Midbrain (tissue), 1 donor: ENCODE measurements at regions not wholly inside any gene's neighbourhood (a gene's known extent, or its start where the extent isn't known, plus 50 kb on each side); places are given as distances from the start of the nearest gene placed in this dataset.
"Not testable (repeated sequence)": the region's sequence is repeated elsewhere in the genome, so short reads cannot be mapped to it uniquely, and the experiment has no call there.

Experiments
- DNase-seq: peaks from one replicate; lab custom pipeline; 2025; lab: John Stamatoyannopoulos, UW

DNA sequence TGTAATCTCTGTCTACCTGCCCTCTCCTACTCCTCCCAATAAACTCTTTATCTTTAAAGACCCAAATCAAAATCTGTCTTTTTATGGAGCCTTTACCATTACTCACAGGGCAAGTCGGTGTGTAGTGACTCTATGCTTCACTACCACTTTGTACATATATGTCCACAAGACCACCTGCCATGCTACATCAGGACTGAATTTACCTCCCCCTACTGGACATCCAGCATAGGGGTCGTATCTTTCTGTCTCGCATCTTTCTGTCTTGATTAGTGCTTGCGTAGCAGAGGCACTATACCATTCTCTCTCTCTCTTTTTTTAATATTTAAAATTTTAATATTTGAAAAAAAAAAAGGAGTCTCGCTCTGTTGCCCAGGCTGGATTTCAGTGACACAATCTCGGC lies 587.5 kb downstream of the SOX5 start:
- no peak for DNase-seq

DNA sequence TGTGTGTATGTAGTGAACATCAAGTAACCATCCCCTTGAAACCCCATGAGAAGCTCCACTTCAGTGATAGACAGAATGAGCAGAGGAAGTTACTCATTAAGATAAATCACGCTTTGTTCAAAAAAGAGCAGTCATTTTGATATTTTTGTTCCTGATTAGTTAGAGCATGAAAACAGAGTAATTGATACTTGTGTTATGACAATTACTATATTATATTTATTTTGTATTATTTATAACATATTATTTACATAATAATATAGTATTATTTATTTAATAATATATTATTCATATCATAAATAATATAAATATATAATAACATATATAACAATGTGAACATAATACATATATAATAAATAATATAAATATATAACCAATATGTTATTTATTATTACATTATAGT lies 580.9 kb downstream of the SOX5 start:
- DNase-seq: no peak

DNA sequence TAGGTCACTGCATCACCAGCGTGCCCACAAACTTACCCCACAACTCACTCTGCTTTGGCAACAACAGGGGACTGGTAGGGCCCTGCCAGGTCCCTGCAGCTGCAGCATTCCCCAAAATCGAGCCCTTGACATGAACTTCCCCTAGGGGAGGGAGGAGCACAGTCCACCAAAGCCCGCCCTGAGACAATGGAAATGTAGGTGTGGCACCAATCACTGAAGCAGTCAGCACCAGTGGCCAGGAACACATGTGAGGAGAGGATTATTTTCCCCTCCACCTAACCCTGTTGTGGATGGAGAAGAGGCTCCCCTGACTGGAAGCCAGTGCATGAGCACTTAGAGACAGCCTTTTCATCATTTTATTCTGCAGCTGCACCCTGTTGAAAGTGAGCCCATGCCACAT lies 573.8 kb downstream of the SOX5 start:
- DNase-seq: no peak

DNA sequence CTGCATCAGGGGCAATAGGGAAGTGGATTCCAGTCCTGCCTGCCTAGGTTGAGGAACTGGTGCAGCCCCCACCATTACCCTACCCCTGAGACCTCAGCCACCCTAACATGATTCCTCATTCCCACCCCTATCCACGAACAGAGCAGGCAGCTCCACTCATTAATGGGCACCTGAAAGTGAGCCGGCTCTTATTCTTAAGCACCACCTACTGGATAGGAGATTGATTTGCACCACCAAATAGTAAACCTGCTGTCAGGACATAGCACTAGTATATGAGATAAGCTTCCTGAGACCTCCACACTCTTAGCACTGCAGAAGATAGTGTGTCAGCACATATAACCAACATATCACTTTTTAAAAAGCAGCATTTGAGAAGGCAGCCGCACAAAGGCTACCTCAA lies 573.2 kb downstream of the SOX5 start:
- DNase-seq: no peak

DNA sequence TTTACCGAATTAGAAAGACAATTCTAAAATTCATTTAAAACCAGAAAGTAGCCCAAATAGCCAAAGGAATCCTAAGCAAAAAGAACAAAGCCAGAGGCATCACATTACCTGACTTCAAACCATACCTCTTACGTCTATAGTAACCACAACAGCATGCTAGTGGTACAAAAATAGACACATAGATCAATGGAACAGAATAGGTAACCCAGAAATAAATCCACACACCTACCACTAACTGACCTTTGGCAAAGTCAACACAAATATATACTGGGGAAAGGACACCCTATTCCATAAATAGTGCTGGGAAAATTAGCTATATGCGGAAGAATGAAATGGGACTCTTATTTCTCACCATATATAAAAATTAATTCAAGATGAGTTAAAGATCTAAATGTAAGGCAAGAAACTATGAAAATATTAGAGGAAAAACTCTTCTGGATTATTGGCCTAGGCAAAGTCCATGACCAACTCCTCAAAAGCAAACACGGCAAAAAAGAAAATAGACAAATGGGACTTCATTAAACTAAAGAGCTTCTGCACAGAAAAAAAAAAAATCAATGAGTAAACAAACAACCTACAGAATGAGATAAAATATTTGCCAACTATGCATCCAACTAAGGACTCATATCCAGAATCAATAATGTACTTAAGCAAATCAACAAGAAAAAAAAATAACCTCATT lies 568.9 kb downstream of the SOX5 start:
- no peak for DNase-seq

DNA sequence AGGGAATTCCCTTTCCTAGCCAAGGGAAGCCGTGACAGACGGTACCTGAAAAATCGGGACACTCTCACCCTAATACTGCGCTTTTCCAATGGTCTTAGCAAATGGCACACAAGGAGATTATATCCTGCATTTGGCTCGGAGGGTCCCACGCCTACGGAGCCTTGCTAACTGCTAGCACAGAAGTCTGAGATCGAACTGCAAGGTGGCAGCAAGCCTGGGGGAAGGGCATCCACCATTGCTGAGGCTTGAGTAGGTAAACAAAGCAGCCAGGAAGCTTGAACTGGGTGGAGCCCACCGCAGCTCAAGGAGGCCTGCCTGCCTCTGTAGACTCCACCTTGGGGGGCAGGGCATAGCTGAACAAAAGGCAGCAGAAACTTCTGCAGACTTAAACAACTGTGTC lies 560.6 kb downstream of the SOX5 start:
- not testable (repeated sequence) for DNase-seq

DNA sequence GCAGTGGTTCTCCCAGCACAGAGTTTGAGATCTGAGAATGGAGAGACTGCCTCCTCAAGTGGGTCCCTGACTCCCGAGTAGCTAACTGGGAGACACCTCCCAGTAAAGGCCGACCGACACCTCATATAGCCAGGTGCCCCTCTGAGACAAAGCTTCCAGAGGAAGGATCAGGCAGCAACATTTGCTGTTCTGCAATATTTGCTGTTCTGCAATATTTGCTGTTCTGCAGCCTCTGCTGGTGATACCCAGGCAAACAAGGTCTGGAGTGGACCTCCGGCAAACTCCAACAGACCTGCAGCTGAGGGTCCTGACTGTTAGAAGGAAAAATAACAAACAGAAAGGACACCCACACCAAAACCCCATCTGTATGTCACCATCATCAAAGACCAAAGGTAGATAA lies 560.2 kb downstream of the SOX5 start:
- not testable (repeated sequence) for DNase-seq

DNA sequence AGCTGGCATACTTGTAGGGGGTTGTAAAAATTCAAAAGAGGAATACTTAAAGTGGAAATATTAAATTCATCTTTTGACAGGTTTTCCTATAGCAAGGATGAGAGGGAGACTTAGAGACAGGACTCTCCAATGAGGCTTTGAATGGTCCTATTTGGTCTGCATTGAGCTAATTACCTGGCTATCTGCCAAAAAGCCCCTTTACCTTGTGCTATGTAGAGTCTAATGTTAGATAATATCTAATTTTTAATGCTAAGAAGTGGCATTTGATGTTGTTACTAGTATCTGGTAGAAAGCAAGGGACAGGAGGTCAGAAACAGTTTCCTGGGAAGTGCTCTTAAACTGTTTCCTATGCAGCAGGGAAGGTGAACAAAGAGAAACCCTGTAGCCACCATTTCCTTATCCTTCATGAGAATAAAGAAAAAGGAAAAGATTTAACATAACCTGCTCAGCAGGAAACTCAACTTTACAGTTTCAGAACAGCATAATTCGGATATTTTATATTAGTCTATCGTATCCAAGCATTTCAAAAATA lies 550.0 kb downstream of the SOX5 start:
- no peak for DNase-seq

DNA sequence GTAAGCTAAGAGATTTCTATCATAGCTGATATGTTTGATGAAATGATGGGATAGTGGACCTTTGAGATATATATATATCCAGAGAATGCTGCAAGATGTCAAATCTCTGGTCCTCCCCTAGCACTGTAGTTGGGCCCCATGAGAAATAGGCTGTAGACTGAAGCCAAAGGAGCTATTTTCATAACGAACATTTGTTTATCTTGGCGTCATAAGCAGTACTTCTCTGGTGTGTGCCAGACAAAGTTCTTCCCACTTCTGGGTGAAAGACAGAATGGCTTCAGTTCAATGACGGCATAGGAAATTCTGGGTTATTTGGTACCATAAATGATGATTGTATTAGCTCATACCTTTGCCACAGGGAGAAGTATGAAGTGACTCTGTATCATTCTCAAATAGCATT lies 534.3 kb downstream of the SOX5 start:
- no peak for DNase-seq

DNA sequence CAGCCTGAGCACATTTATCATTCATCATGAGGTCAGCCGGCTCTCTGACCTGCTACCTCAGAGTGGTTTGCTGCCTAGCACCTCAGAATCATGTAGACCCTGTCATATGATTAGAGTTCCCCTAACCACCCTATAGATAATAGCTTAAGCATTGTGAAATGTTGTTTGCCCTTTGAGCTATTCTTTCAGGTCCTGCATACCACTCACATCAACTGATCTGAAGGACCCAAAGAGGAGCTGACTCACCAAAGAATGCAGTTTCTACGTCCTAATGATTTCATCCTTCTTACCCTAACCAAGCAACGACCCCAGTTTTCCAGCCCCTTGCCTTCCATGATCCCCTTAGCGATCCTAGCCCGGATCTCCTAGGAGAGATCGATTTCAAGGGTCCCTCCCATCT lies 527.9 kb downstream of the SOX5 start:
- no peak for DNase-seq

DNA sequence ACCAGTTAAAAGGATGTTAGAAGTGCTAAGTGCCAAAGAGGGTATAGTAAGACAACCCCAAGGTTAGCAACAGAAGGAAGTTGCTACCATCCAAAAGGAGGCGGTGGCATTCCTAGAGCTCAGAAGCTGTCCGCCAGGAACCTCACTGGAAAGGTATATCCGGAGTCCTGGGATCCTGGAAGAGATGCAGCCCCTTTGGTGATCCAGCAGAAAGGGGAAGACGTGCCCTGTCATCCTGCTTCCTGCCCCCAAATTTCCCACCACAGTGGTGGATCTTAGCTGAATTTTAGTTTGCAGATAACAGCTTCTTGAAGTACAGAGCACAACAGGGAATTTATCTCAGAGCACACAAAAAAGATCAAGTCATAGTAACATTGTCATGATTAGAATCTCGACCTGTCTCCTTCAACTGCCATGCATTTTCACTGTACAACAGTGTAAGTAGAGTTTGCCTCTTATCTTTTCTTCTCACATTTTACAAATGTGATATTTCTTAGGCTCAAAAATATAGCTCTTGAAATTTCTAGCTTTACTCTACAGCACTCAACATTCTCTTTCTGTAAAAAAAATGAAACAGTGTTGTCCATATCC lies 526.3 kb downstream of the SOX5 start:
- no peak for DNase-seq

DNA sequence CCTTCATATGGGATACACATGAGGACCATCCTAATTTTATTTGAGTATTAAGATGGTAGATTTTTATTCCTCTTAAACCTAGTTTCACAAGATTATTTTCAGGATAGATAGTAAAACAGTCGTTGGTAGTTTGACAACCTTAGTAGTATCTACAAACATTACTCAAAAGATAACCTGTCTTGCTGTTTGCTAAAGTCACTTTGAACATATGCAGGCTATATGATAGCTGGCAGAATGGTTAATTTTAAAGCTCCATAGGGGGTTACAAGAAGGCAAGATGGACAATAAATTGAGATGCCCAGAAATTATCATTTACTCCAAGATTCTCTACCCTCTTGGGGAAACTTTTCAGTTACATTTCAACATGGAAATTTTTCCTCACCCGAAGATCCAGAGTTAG lies 525.7 kb downstream of the SOX5 start:
- no peak for DNase-seq

DNA sequence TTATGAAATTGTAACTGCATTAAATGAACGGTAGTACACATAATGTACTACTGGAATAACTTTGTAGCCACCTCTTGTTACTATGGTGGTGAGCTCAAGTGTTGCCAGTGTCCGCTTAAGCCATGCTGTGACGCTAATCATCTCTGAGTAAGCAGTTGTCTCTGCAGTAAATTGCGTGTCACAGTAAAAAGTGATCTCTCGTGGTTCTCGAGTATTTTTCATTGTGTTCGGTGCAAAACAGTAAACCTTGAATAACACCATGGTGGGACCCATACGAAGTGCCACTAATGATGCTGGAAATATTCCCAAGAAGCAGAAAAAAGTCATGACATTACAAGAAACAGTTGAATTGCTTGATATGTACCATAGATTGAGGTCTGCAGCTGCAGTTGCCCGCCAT lies 524.8 kb downstream of the SOX5 start:
- DNase-seq: no peak

DNA sequence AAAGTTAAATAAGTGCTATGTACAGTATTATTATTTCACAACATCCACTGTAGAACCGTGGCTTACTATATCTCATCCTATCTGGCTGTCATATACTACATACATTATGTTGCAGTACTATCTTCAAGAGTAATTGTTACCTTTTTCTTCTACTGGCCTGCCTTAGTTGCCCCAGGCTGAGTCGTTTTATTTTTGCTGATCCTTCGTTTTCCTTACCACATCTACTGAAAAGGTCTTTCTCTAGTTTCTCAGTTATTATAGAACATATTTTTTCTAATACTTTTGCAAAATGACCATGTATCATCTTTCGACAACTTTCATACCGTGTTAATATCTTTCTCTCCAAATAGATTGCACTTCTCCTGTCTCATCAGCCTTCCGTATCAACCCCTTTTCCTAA lies 523.1 kb downstream of the SOX5 start:
- no peak for DNase-seq

DNA sequence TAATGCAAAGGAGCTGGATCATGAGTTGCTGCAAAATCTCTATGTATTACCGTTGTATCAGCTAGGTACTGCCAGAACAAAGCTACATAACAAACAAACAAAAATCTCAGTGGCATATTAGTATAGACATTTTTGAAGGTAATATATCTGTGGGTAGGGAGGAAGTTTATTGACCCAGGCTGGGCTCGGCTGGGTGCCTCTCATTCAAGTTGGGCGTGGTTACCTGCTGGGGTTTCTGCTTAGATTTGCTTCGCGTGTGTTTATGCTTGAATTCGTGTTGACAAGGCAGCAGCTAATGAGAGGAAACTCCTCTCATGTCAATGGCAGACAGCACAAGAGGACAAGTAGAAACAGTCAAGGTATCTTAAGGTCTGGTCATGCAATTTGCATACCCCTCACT lies 520.7 kb downstream of the SOX5 start:
- DNase-seq: no peak

DNA sequence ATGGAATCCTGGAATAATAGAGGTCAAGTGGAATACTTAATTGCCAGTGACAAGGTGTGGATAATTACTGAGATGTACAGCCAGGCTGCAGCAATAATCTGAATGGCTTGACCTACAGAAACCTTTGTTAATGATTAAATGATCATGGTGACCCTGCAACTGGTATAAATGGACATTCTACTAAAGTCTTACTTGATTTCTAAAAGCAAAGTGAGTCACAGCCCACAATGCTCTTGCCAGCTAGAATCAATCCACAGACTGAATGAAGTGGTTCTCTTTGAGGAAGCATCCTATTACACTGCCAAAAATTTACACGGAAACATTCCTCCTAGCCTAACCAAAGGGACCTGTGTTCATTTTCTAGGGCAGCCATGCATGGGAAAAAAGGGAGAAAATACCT lies 518.5 kb downstream of the SOX5 start:
- DNase-seq: no peak

DNA sequence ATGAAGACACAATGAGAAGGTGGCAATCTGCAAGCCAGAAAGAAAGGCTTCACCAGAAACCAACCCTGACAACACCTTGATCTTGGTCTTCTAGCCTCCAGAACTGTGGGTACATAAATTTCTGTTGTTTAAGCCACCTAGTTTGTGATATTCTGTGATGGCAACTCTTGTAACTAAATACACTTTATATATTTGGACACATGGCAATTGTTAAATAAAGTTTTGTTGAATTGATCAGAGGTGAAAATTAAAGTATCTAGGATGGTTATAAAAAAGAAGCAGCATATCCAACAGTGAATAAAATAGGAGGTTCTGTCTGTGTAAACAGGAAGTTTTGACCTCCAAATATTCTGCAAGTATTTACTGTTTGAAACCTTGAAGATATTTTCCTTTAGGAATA lies 516.3 kb downstream of the SOX5 start:
- DNase-seq: no peak

DNA sequence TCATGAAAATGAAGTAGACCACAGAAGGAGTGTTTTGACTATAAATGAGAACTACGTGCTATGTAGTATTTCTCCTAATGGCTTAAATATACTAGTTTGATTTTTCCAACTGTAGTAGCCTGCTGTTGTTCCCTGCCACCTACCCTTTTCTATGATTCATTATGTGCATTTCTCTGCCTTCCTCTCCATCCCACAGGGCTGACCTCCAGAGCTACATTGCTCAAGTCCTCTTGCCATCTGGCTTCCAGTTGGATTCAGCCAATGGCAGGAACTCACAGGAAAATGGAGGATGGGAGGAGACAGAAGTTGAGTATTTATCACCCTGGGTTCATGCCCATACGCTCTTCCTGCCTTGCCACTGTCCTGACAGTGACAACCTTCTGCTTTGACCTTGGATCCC lies 515.3 kb downstream of the SOX5 start:
- no peak for DNase-seq

DNA sequence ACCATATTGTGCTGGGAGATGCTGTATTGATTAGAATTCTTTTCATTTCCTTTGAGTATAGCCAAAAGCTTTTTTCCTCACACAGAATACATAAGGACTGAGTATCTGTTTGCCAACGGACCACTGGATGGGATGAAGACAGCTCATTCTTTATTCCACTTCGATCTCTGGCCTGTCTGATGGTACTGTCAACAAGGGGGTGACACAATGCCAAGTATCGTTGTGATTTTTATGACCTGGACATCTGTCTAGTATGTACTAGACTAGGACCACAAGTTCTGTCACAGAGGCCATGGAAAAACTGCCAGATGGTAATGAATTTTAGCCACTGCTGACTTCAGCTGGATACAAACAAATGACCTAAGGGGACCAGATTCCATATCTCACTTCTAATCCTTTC lies 502.7 kb downstream of the SOX5 start:
- DNase-seq: no peak

DNA sequence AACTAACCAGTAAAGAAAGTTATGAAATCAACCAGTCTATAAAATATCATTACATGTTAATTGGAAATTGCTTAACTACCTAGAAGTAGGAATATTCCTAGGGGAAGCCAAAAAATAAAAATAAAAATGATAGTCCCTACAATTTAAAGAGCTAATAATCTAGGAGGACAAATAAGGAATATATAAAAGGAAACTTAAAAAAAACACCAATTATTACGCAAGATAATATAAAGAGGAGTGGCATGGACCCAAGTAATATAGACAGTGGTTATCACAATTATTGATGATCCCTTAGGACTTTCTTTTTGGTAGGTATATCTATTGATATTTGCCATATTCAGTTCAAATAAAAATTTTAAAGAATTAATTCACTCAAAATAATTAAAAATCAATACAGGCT lies 498.7 kb downstream of the SOX5 start:
- DNase-seq: no peak

DNA sequence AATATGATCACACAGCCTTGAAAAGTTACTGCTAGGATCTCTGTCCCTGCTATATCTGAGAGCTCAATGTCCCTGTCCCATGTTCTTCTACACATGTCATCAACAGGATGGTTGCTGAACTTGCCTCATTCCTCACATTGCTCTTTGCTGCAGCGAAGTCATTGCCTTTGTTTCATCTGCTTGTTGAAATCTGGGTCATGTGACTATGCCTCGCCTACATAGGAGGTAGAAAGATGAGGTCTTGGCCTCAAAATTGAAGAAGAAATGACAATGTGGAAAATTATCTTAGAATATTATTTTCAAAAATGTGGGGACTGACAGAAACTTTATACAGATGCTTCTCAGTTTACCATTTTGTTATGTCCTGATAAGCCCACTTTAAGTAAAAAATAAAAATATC lies 494.2 kb downstream of the SOX5 start:
- DNase-seq: no peak

DNA sequence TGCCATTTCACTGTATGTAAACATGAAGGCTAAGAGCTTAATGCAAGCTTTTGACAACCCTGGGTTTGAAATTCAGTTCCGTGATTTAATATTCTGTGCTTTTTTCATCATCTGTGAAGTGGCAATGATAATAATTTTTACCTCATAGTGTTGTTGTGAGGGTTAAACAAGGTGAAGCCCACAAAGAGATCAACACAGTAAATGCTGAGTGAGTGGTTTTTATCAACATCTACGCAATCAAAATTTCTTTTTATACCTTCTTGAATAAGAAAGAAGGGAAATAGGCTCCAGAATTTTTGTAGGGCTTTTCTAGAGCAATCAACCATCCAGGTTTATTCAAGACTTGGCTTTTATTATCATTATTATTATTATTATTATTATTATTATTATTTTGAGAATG lies 490.8 kb downstream of the SOX5 start:
- no peak for DNase-seq

DNA sequence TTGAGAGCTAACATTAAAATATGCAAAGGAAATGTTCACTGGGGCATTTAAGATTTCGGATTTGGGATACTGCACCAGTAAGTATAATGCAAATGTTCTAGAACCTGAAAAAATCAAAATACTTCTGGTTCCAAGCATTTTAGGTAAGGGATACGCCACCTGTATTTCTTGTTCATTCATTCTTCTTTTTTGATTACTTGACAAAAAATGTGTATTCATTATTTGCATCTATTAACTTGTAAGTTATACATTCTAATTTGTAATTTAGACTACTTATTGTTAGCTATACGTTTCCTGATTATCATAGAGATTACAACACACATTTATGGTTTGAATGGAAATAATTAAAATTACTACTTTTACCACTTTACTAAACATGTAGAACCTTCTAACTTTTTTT lies 486.9 kb downstream of the SOX5 start:
- DNase-seq: no peak

DNA sequence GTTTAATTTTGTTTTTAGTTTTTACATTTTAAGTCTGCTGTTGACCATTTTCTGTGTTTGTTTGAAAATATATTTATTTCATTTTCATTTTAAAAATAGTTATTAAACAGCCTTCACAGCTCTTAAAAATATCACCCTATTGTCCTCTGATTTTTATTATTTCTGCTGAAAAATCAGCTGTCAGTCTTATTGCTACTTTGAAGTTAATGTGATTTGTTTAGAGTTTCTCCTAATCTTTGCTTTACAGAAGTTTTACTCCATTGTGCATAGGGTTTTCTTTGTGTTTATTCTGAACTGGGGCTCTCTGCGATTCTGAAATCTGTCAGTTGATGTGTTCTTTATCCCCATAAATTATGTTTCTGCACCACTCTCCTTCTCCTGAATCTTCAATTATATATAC lies 486.3 kb downstream of the SOX5 start:
- DNase-seq: no peak
